ACHN (cell line): ENCODE measurements at regions not wholly inside any gene's neighbourhood (a gene's known extent, or its start where the extent isn't known, plus 50 kb on each side); places are given as distances from the start of the nearest gene placed in this dataset.

ENCODE experiments used
- DNase-seq: peaks from one replicate; pipeline ENCODE4 v3.0.0-alpha.2; 2015
- in situ Hi-C: cut with HindIII; loops from 2 replicates; pipeline ENCODE4 v1.10.0; 2017; ENCODE audit warnings: low sequenced_read_pairs, low pct_ligation_motif_present, low pct_unique_long_range_greater_than_20kb

- in situ Hi-C loops: no loop called here
Measured at GRCh38 chr13:44211704-44212346, 161.8 kb upstream of the SERP2 start.

GRCh38 chr13:44212633-44213396 lies 160.8 kb upstream of the SERP2 start:
- in situ Hi-C loops: no loop called here
- no peak for DNase-seq

More at GRCh38 chr13:44211704-44212346, 161.8 kb upstream of the SERP2 start:
- no peak for DNase-seq

- no peak for DNase-seq
- in situ Hi-C loops: no loop called here
Measured at GRCh38 chr13:44218501-44219240, 155.0 kb upstream of the SERP2 start.

- in situ Hi-C loops: no loop called here
- DNase-seq: no peak
Measured at GRCh38 chr13:44219577-44220548, 153.8 kb upstream of the SERP2 start.

- in situ Hi-C loops: no loop called here
Measured at GRCh38 chr13:44220948-44221347, 152.7 kb upstream of the SERP2 start.

GRCh38 chr13:44221657-44222056 lies 152.0 kb upstream of the SERP2 start:
- DNase-seq: no peak
- in situ Hi-C loops: no loop called here

More at GRCh38 chr13:44220948-44221347, 152.7 kb upstream of the SERP2 start:
- no peak for DNase-seq

GRCh38 chr13:44223770-44224444 lies 149.7 kb upstream of the SERP2 start:
- in situ Hi-C loops: no loop called here
- no peak for DNase-seq

GRCh38 chr13:44224450-44225149 lies 149.0 kb upstream of the SERP2 start:
- in situ Hi-C loops: no loop called here
- no peak for DNase-seq

- DNase-seq: no peak
- in situ Hi-C loops: no loop called here
Measured at GRCh38 chr13:44229371-44230030, 144.1 kb upstream of the SERP2 start.

GRCh38 chr13:44230071-44230470 lies 143.6 kb upstream of the SERP2 start:
- in situ Hi-C loops: no loop called here
- no peak for DNase-seq

GRCh38 chr13:44230736-44231135 lies 142.9 kb upstream of the SERP2 start:
- DNase-seq: no peak
- in situ Hi-C loops: no loop called here

GRCh38 chr13:44231786-44232516 lies 141.7 kb upstream of the SERP2 start:
- DNase-seq: peak; percentile 92
- in situ Hi-C loops: no loop called here

- in situ Hi-C loops: no loop called here
- DNase-seq: no peak
Measured at GRCh38 chr13:44232774-44233173, 140.8 kb upstream of the SERP2 start.

- in situ Hi-C loops: no loop called here
- DNase-seq: no peak
Measured at GRCh38 chr13:44234566-44234965, 139.1 kb upstream of the SERP2 start.

- DNase-seq: no peak
- in situ Hi-C loops: no loop called here
Measured at GRCh38 chr13:44236370-44236769, 137.3 kb upstream of the SERP2 start.

GRCh38 chr13:44236801-44237207 lies 136.8 kb upstream of the SERP2 start:
- in situ Hi-C loops: no loop called here
- DNase-seq: no peak
